ENCODE measurements at regions not wholly inside any gene's neighbourhood (a gene's known extent, or its start where the extent isn't known, plus 50 kb on each side); places are given as distances from the start of the nearest gene placed in this dataset.

DNA sequence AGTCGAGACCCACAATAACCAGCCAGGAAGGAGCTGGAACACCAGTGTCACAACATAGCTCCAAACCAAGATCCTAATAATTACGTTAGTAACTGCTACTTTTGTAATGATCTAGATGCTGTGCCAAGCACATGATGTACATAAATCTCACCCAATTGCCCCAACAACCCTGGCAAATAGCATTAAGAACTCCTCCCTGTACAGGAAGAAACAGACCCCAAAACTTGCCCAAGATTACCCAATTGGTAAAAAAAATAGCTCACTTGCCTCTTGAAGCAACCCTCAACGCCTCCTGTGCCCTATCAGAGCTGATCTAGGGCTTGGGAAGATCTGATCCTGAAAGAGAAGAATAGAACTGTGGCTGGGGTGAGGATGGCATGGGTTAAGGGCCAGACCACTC, 628.7 kb upstream of the AUTS2 start (continued):
- TF ChIP-seq ATF2 (IDR thresholded peaks at IDR 0.05; ENCODE audit: low read length) = no peak
- TF ChIP-seq, protein P1, sequence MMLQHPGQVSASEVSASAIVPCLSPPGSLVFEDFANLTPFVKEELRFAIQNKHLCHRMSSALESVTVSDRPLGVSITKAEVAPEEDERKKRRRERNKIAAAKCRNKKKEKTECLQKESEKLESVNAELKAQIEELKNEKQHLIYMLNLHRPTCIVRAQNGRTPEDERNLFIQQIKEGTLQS (IDR thresholded peaks at IDR 0.05; ENCODE audit: insufficient read depth, low read depth, low read length) = no peak
- no peak for TF ChIP-seq KDM4A (IDR thresholded peaks at IDR 0.05; ENCODE audit: low read depth, low read length, severe bottlenecking)
- TF ChIP-seq JUND (IDR thresholded peaks at IDR 0.05; ENCODE audit: low read length) = no peak
- no peak for TF ChIP-seq PHF8 (conservative IDR thresholded peaks at IDR 0.05; ENCODE audit: low read depth, low read length)
- no peak for TF ChIP-seq KDM1A (IDR thresholded peaks at IDR 0.05; ENCODE audit: borderline replicate concordance, low read length)
- no peak for TF ChIP-seq USF2 (IDR thresholded peaks at IDR 0.05; ENCODE audit: low read length)
- TF ChIP-seq TEAD4 (IDR thresholded peaks at IDR 0.05; ENCODE audit: low read depth, low read length) = no peak
- TF ChIP-seq SIRT6 (IDR thresholded peaks at IDR 0.05; ENCODE audit: low read length) = no peak

All from H1 (cell line).